ENCODE measurements at regions not wholly inside any gene's neighbourhood (a gene's known extent, or its start where the extent isn't known, plus 50 kb on each side); places are given as distances from the start of the nearest gene placed in this dataset.

- TF ChIP-seq POLR2AphosphoS5 (IDR thresholded peaks at IDR 0.05) (no peak), POLR2A (IDR thresholded peaks at IDR 0.05) (no peak)
Measured at GRCh38 chr12:28954333-28954732, 194.7 kb upstream of the FAR2 start.

Data from prostate gland (tissue), 1 donor.